HG03558 (cell line): ENCODE measurements at regions not wholly inside any gene's neighbourhood (a gene's known extent, or its start where the extent isn't known, plus 50 kb on each side); places are given as distances from the start of the nearest gene placed in this dataset.
"Not testable (repeated sequence)": the region's sequence is repeated elsewhere in the genome, so short reads cannot be mapped to it uniquely, and the experiment has no call there.

Experiments
- ATAC-seq: cut with Tn5 transposase; IDR thresholded peaks from one replicate; pipeline ENCODE4 v1.9.1; 2021; ENCODE audit warnings: moderate number of reproducible peaks; ENCODE audit not compliant: unreplicated experiment; ENCODE audit errors: extremely low read depth

DNA sequence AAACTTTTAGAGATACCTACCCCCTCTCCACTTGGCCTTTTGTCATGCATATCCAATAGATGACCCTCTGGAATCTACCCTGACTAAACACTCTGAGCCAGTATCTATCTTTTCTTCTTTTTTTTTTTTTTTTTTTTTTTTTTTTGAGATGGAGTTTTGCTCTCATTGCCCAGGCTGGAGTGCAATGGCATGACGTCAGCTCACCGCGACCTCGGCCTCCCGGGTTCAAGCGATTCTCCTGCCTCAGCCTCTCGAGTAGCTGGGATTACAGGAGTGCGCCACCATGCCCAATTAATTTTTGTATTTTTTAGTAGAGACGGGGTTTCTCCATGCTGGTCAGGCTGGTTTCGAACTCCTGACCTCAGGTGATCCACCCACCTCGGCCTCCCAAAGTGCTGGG, 50.8 kb upstream of the GRIN2B start:
- not testable (repeated sequence) for ATAC-seq

DNA sequence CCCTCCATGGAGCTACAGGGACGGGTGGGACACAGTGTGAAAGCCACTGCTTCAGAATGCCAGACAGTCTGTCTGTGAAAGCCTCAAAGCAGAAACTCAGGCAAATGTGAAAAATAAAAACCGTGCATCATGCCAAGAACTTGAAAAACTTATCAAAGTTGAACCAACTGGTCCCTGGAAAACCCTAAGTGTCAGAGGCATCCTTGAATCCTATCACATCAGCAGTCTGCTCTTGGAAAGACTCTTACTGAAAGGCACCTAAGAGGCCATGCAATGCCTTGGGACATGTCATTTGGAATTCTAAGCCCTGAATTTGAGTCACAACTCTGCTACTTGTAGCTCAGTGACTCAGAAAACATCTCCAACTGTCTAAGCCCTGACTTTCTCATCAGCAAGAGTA, 62.4 kb upstream of the GRIN2B start:
- ATAC-seq: no peak

DNA sequence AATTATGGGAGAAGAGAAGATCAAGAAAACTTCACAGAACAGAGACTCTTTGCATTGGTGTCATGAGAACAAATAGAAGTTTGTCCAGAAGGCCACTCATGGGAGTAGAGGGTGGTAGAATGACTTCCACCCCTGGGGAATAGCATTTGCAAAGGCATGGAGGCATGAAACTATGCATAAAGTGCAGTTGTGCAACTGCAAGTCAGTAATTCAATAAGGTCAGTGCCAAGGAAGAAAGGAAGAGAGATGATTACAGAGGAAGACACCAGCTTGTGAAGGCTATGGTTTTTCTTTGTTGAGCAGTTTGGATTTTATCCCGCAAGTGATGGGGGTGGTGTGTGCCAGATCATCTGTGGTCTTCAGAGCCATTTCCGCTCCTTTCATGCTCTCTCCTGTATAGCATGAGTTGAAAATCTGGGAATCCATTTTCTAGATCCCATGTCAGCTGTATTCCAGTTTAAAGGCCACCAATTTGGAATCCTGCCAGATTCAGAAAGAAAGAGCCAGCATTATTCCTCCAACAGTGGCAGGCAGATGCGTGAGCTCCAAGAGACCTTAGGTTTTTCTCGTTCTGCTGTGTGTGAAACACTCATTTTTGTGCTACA, 67.6 kb upstream of the GRIN2B start:
- ATAC-seq: no peak

- ATAC-seq: no peak
Measured at GRCh38 chr12:14057895-14058294, 76.5 kb upstream of the GRIN2B start.

GRCh38 chr12:14058717-14059116, 77.3 kb upstream of the GRIN2B start:
- ATAC-seq: no peak

DNA sequence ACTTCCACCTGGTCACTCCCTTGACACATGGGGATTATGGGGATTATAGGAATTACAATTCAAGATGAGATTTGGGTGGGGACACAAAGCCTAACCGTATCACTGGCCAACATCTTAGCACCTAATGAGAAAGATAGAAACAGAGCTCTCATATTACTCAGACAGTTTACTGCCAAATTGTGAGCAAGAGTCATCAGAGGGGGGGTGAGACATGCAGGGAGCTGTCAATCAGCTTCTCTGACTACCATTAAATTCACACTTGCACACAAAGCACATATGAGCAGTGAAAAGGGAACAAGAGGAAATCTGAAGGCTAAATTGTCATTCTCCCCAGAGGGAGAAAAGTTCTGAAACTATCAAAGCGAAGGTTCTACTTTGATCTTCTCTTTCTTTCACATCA, 78.1 kb upstream of the GRIN2B start:
- no peak for ATAC-seq

- ATAC-seq: no peak
Measured at GRCh38 chr12:14065616-14066015, 84.2 kb upstream of the GRIN2B start.

- no peak for ATAC-seq
Measured at GRCh38 chr12:14066021-14066420, 84.6 kb upstream of the GRIN2B start.

GRCh38 chr12:14068961-14069360, 87.6 kb upstream of the GRIN2B start:
- no peak for ATAC-seq

- ATAC-seq: no peak
Measured at GRCh38 chr12:14071833-14072232, 90.4 kb upstream of the GRIN2B start.

DNA sequence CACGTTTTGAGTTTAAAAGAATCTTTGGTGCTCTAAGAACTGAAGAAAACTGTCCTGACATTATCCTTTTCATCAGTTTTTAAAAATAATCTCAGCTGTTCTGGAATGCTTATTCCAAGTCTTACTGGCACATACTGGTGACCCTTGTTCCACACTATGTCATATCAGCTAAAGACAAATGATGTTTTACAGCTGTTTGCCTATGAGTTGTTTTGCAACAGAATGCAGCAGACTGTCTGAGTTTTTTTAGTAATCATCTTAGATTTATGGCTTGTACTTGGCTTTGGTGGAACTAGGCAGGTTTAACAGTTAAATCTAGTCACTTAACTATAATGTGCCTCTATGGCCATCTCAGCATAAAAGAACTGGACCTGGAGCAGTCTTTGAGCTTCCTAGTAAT, 91.6 kb upstream of the GRIN2B start:
- ATAC-seq: no peak

DNA sequence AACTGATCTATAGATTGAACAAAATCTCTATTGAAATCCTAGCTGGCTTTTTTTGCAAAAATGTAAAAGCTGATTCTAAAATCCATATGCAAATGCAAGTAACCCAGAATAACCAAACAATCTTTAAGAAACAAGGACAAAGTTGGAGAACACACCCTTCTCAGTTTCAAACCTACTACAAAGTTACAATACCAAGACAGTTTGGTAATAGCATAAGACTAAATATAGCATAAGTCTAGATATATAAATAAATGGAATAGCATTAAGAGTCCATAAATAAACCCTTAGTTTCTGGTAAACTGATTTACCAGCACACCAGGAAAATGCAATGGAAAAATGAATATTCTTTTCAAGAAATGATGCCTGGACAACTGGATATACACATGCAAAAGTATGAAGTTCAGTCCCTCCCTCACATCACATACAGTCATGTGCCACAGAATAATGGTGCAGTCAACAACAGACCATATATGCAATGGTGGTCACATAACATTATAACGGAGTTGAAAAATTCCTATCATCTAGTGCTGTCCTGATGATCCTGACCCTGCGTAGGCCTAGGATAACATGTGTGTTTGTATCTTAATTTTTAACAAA, 94.5 kb upstream of the GRIN2B start:
- no peak for ATAC-seq

DNA sequence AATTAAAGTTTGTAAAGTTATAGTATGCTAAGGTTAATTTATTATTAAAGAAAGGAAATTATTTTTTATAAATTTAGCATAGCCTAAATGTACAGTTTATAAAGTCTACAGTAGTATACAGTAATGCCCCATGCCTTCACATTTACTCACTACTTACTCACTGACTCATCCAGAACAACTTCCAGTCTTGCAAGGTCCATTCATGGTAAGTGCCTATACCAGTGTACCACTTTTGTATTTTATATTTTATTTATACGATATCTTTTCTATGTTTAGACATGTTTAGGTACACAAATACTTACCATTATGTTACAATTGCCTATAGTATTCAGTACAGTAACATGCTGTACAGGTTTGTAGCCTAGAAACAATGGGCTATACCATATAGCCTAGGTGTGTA, 95.1 kb upstream of the GRIN2B start:
- no peak for ATAC-seq

DNA sequence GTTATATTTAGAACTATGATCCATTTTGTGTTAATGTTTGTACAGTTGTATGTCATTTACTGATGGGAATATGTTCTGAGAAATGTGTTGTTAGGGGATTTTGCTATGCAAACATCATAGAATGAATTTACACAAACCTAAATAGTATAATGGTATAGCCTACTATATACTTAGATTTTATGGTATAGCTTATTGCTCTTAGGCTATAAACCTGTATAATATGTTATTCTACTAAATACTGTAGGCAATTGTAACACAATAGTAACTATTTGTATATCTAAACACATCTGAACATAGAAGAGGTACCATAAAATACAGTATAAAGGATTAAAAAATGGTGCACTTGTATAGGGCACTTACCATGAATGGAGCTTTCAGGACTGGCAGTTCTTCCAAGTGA, 105.4 kb upstream of the GRIN2B start:
- ATAC-seq: no peak

GRCh38 chr12:14099994-14100393, 118.6 kb upstream of the GRIN2B start:
- no peak for ATAC-seq

GRCh38 chr12:14101556-14101955, 120.2 kb upstream of the GRIN2B start:
- ATAC-seq: not testable (repeated sequence)

DNA sequence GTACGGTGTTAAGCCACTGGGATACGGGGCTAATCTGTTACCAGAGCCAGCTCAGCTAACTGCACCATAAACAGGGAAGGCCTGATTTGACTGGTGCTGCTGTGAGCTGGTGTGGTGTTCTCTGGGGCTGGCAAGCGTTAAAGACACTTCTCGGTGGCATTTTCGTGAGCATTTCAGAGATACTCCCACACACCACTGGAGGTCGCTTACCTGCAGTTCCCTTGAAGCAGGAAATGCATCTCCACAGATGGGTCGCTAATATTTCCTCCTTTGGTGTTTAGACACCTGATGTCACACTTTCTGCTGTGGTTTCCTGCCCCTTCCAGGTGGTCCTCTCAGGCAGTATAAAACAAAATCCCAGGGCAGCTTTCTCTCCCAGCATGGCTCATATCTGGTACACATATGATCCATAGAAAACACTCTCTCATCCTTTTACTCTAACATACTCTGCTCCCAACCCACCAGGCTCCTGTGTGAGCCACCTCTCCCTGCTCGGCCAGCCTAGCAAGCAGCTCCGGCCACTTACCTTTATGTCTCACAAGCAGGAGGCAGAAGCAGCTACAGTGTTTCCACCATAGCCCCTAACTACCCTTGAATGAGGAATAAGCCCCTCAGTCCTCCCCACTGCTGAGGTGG, 129.9 kb upstream of the GRIN2B start:
- ATAC-seq: peak; percentile 87

- ATAC-seq: no peak
Measured at GRCh38 chr12:14113031-14113430, 131.6 kb upstream of the GRIN2B start.

GRCh38 chr12:14126692-14127091, 145.3 kb upstream of the GRIN2B start:
- no peak for ATAC-seq

- ATAC-seq: no peak
Measured at GRCh38 chr12:14129611-14130195, 148.3 kb upstream of the GRIN2B start.

DNA sequence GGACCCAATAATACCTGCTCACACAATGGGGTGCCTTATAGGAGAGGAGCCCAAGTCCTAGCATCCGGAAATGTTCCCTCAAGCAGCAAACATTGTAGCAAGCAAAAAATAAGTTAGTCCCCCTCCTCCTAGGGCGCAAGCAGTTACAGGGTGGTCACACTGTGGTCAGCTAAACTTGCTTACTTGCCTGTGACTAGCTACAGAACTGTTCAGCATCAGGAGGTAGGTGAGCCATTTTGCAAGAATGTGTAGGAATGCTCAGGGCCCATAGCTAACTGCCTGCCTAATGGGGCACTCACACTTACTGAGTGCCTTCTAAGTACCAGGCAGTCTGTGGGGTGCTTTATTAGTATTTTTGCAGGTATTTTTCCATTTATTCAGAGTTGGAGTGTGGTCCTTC, 154.6 kb upstream of the GRIN2B start:
- ATAC-seq: no peak

GRCh38 chr12:14138495-14138894, 157.1 kb upstream of the GRIN2B start:
- ATAC-seq: no peak
